Right lobe of liver (tissue), 6 donors: ENCODE measurements at regions not wholly inside any gene's neighbourhood (a gene's known extent, or its start where the extent isn't known, plus 50 kb on each side); places are given as distances from the start of the nearest gene placed in this dataset.

Experiments used
- ATAC-seq, 4 donors: fragments of 200-7000 bp; cut with Tn5 transposase; one replicate each; pipeline ENCODE4 v1.9.1; 2020; ENCODE audit warnings: mild to moderate bottlenecking in 4 of 4, moderate library complexity in 4 of 4
- DNase-seq, 3 donors: peaks; one replicate each; pipeline ENCODE4 v3.0.0-alpha.2; 2020
- H3K27ac ChIP-seq, 3 donors: fragments of 200-600 bp; one replicate each; pipeline ENCODE4 v1.8.0; 2022
- H3K27me3 ChIP-seq, 2 donors: fragments of 200-600 bp; one replicate each; pipeline ENCODE4 v1.8.0; 2022
- H3K36me3 ChIP-seq, 4 donors: fragments of 200-600 bp; sonication (generic) in 1 of 4; one replicate each; pipeline versions ENCODE4 v1.5.1 to v1.8.0; 2017 to 2022; ENCODE audit warnings: control low read depth in 1 of 4
- H3K4me1 ChIP-seq, 4 donors: fragments of 200-600 bp; sonication (generic) in 1 of 4; one replicate each; pipeline versions ENCODE4 v1.5.1 to v1.8.0; 2017 to 2022; ENCODE audit warnings: control low read depth in 1 of 4
- H3K4me3 ChIP-seq, 3 donors: fragments of 200-600 bp; one replicate each; pipeline ENCODE4 v1.8.0; 2022
- H3K9me3 ChIP-seq, 4 donors: fragments of 200-600 bp; sonication (generic) in 1 of 4; one replicate each; pipeline versions ENCODE4 v1.5.1 to v1.8.0; 2017 to 2022; ENCODE audit warnings: control low read depth in 1 of 4
- CTCF ChIP-seq, 4 donors: fragments of 200-600 bp in 3 of 4; fragments of 450-650 bp in 1 of 4; IDR thresholded peaks; one replicate each; pipeline versions ENCODE4 v1.5.1 to v1.8.0; 2016 to 2022; ENCODE audit warnings: antibody characterized with exemption in 4 of 4, mild to moderate bottlenecking in 2 of 4
- POLR2A ChIP-seq: fragments of 450-650 bp; IDR thresholded peaks from one replicate; pipeline ENCODE4 v1.6.1; 2017; ENCODE audit warnings: antibody characterized with exemption, mild to moderate bottlenecking
- WGBS: methylation state at CpG from one replicate; pipeline ENCODE4 v1.1.6; 2018; ENCODE audit warnings: low coverage, low lambda C conversion rate; ENCODE audit not compliant: insufficient coverage; ENCODE audit errors: missing lambda C conversion rate; 5-methylcytosine and 5-hydroxymethylcytosine counted together
- intact Hi-C, 2 donors: fragments of 100-400 bp; cut with DNase I; formaldehyde crosslinking; loops; one replicate each; pipeline versions ENCODE4 v1.11.2 to v1.14.1; 2022
- donor health status: DM: no; HTN: yes; CAD: no.
- donor health status: DM: no; HTN: no; CAD: no.
- donor health status: DM: no; HTN: no; CAD: no.
- donor health status: DM: no; HTN: yes; CAD: no.
- donor health status: DM: no; HTN: yes; CAD: no.

GRCh38 chr6:8192067-8192466, 89.7 kb upstream of the EEF1E1 start:
- no peak for ATAC-seq
- H3K4me3 ChIP-seq: no peak overlapping the region
- H3K27ac ChIP-seq: no peak overlapping the region
- H3K4me1 ChIP-seq: no peaks in the 10 kb centered on the region
- no peaks in the 10 kb centered on the region for H3K27me3 ChIP-seq
- TF ChIP-seq POLR2A (no peak), CTCF (IDR thresholded peaks at IDR 0.05) (no peak)
- no peak for DNase-seq
- no peaks in the 10 kb centered on the region for H3K9me3 ChIP-seq
- intact Hi-C loops: no loop called here
- no peaks in the 10 kb centered on the region for H3K36me3 ChIP-seq
- WGBS: 68% methylated on average over 5 of the region's 5 CpGs

- H3K27ac ChIP-seq: no peak overlapping the region
- intact Hi-C loops: no loop called here
- no peaks in the 10 kb centered on the region for H3K36me3 ChIP-seq
- no peak overlapping the region for H3K4me3 ChIP-seq
- no peaks in the 10 kb centered on the region for H3K27me3 ChIP-seq
- no peaks in the 10 kb centered on the region for H3K9me3 ChIP-seq
- TF ChIP-seq POLR2A (no peak), CTCF (IDR thresholded peaks at IDR 0.05) (no peak)
- ATAC-seq: no peak
- H3K4me1 ChIP-seq: no peaks in the 10 kb centered on the region
- WGBS: 52% methylated on average over 7 of the region's 7 CpGs
- no peak for DNase-seq
Measured at GRCh38 chr6:8191629-8192028, 89.3 kb upstream of the EEF1E1 start.

- no peak overlapping the region for H3K27ac ChIP-seq
- 32% methylated on average over 2 of the region's 2 CpGs for WGBS
- TF ChIP-seq CTCF (IDR thresholded peaks at IDR 0.05) (no peak), POLR2A (no peak)
- no peaks in the 10 kb centered on the region for H3K4me1 ChIP-seq
- H3K36me3 ChIP-seq: no peaks in the 10 kb centered on the region
- intact Hi-C loops: no loop called here
- H3K4me3 ChIP-seq: no peak overlapping the region
- ATAC-seq (no peak), DNase-seq (no peak)
- no peaks in the 10 kb centered on the region for H3K27me3 ChIP-seq
- H3K9me3 ChIP-seq: no peaks in the 10 kb centered on the region
Measured at GRCh38 chr6:8187209-8187608, 84.9 kb upstream of the EEF1E1 start.

GRCh38 chr6:8182902-8183665, 80.7 kb upstream of the EEF1E1 start:
- no peak overlapping the region for H3K4me3 ChIP-seq
- WGBS: 46% methylated on average over 9 of the region's 9 CpGs
- TF ChIP-seq CTCF (IDR thresholded peaks at IDR 0.05): no peak
- no peak for TF ChIP-seq POLR2A
- intact Hi-C loops: no loop called here
- no peak overlapping the region for H3K27ac ChIP-seq
- H3K36me3 ChIP-seq: no peaks in the 10 kb centered on the region
- no peaks in the 10 kb centered on the region for H3K27me3 ChIP-seq
- H3K9me3 ChIP-seq: no peaks in the 10 kb centered on the region
- ATAC-seq: no peak
- no peaks in the 10 kb centered on the region for H3K4me1 ChIP-seq
- DNase-seq: no peak
